ENCODE measurements at regions not wholly inside any gene's neighbourhood (a gene's known extent, or its start where the extent isn't known, plus 50 kb on each side); places are given as distances from the start of the nearest gene placed in this dataset.
"Not testable (repeated sequence)": the region's sequence is repeated elsewhere in the genome, so short reads cannot be mapped to it uniquely, and the experiment has no call there.

- no peaks in the 10 kb centered on the region for H3K27me3 ChIP-seq (ENCODE audit: control insufficient read depth, insufficient read depth, low read length)
- WGBS (ENCODE audit: insufficient coverage, low lambda C conversion rate) = 60% methylated on average over 1 of the region's 3 CpGs
- DNase-seq = no peak
- no peak overlapping the region for H3K27ac ChIP-seq (ENCODE audit: low read length)
- H3K4me3 ChIP-seq (ENCODE audit: low read length) = no peak overlapping the region
- H3K4me1 ChIP-seq (ENCODE audit: control insufficient read depth, insufficient read depth, low read length) = no peaks in the 10 kb centered on the region
- H3K36me3 ChIP-seq (ENCODE audit: control insufficient read depth, insufficient read depth, low read length) = no peaks in the 10 kb centered on the region
- no peaks in the 10 kb centered on the region for H3K9me3 ChIP-seq (ENCODE audit: control insufficient read depth, low read depth, low read length)
Measured at GRCh38 chr7:11985971-11986370, 154.0 kb upstream of the THSD7A start.

- Histone ChIP-seq H3K9me3 (ENCODE audit: control insufficient read depth, low read depth, low read length) (no peaks in the 10 kb centered on the region), H3K4me1 (ENCODE audit: control insufficient read depth, insufficient read depth, low read length) (no peaks in the 10 kb centered on the region), H3K36me3 (ENCODE audit: control insufficient read depth, insufficient read depth, low read length) (no peaks in the 10 kb centered on the region), H3K4me3 (ENCODE audit: low read length) (no peak overlapping the region), H3K27ac (ENCODE audit: low read length) (no peak overlapping the region), H3K27me3 (ENCODE audit: control insufficient read depth, insufficient read depth, low read length) (no peaks in the 10 kb centered on the region)
- WGBS (ENCODE audit: insufficient coverage, low lambda C conversion rate) = no CpG with 5 or more reads among the region's 1 CpG
- no peak for DNase-seq
Measured at GRCh38 chr7:11988186-11988585, 156.2 kb upstream of the THSD7A start.

GRCh38 chr7:12002428-12002827 lies 170.4 kb upstream of the THSD7A start:
- no peaks in the 10 kb centered on the region for H3K4me1 ChIP-seq (ENCODE audit: control insufficient read depth, insufficient read depth, low read length)
- DNase-seq = no peak
- H3K4me3 ChIP-seq (ENCODE audit: low read length) = no peak overlapping the region
- H3K27ac ChIP-seq (ENCODE audit: low read length) = no peak overlapping the region
- H3K27me3 ChIP-seq (ENCODE audit: control insufficient read depth, insufficient read depth, low read length) = no peaks in the 10 kb centered on the region
- WGBS (ENCODE audit: insufficient coverage, low lambda C conversion rate) = 83% methylated on average over 1 of the region's 1 CpG
- H3K36me3 ChIP-seq (ENCODE audit: control insufficient read depth, insufficient read depth, low read length) = no peaks in the 10 kb centered on the region
- no peaks in the 10 kb centered on the region for H3K9me3 ChIP-seq (ENCODE audit: control insufficient read depth, low read depth, low read length)

GRCh38 chr7:12004581-12004980 lies 172.6 kb upstream of the THSD7A start:
- peak; percentile 1 to 6 for DNase-seq

GRCh38 chr7:12007576-12007975 lies 175.6 kb upstream of the THSD7A start:
- no peak overlapping the region for H3K27ac ChIP-seq (ENCODE audit: low read length)
- H3K9me3 ChIP-seq (ENCODE audit: control insufficient read depth, low read depth, low read length) = no peaks in the 10 kb centered on the region
- H3K4me1 ChIP-seq (ENCODE audit: control insufficient read depth, insufficient read depth, low read length) = no peaks in the 10 kb centered on the region
- no peaks in the 10 kb centered on the region for H3K36me3 ChIP-seq (ENCODE audit: control insufficient read depth, insufficient read depth, low read length)
- no CpG with 5 or more reads among the region's 2 CpGs for WGBS (ENCODE audit: insufficient coverage, low lambda C conversion rate)
- no peaks in the 10 kb centered on the region for H3K27me3 ChIP-seq (ENCODE audit: control insufficient read depth, insufficient read depth, low read length)
- H3K4me3 ChIP-seq (ENCODE audit: low read length) = no peak overlapping the region
- no peak for DNase-seq

More at GRCh38 chr7:12004581-12004980, 172.6 kb upstream of the THSD7A start:
- Histone ChIP-seq H3K4me3 (ENCODE audit: low read length) (no peak overlapping the region), H3K9me3 (ENCODE audit: control insufficient read depth, low read depth, low read length) (no peaks in the 10 kb centered on the region), H3K27ac (ENCODE audit: low read length) (no peak overlapping the region), H3K36me3 (ENCODE audit: control insufficient read depth, insufficient read depth, low read length) (no peaks in the 10 kb centered on the region), H3K27me3 (ENCODE audit: control insufficient read depth, insufficient read depth, low read length) (no peaks in the 10 kb centered on the region), H3K4me1 (ENCODE audit: control insufficient read depth, insufficient read depth, low read length) (no peaks in the 10 kb centered on the region)
- WGBS (ENCODE audit: insufficient coverage, low lambda C conversion rate) = 80% methylated on average over 1 of the region's 5 CpGs

- no CpG with 5 or more reads among the region's 1 CpG for WGBS (ENCODE audit: insufficient coverage, low lambda C conversion rate)
- no peaks in the 10 kb centered on the region for H3K4me1 ChIP-seq (ENCODE audit: control insufficient read depth, insufficient read depth, low read length)
- no peaks in the 10 kb centered on the region for H3K36me3 ChIP-seq (ENCODE audit: control insufficient read depth, insufficient read depth, low read length)
- no peak overlapping the region for H3K4me3 ChIP-seq (ENCODE audit: low read length)
- no peak for DNase-seq
- no peaks in the 10 kb centered on the region for H3K27me3 ChIP-seq (ENCODE audit: control insufficient read depth, insufficient read depth, low read length)
- no peak overlapping the region for H3K27ac ChIP-seq (ENCODE audit: low read length)
- H3K9me3 ChIP-seq (ENCODE audit: control insufficient read depth, low read depth, low read length) = no peaks in the 10 kb centered on the region
Measured at GRCh38 chr7:12013983-12014382, 182.0 kb upstream of the THSD7A start.

GRCh38 chr7:12016439-12016838 lies 184.4 kb upstream of the THSD7A start:
- Histone ChIP-seq H3K4me1 (ENCODE audit: control insufficient read depth, insufficient read depth, low read length) (no peaks in the 10 kb centered on the region), H3K36me3 (ENCODE audit: control insufficient read depth, insufficient read depth, low read length) (no peaks in the 10 kb centered on the region), H3K27me3 (ENCODE audit: control insufficient read depth, insufficient read depth, low read length) (no peaks in the 10 kb centered on the region), H3K9me3 (ENCODE audit: control insufficient read depth, low read depth, low read length) (no peaks in the 10 kb centered on the region), H3K4me3 (ENCODE audit: low read length) (no peak overlapping the region), H3K27ac (ENCODE audit: low read length) (no peak overlapping the region)
- WGBS (ENCODE audit: insufficient coverage, low lambda C conversion rate) = no CpG with 5 or more reads among the region's 1 CpG
- no peak for DNase-seq

- no peaks in the 10 kb centered on the region for H3K27me3 ChIP-seq (ENCODE audit: control insufficient read depth, insufficient read depth, low read length)
- no peaks in the 10 kb centered on the region for H3K36me3 ChIP-seq (ENCODE audit: control insufficient read depth, insufficient read depth, low read length)
- no peak for DNase-seq
- no peak overlapping the region for H3K27ac ChIP-seq (ENCODE audit: low read length)
- no peak overlapping the region for H3K4me3 ChIP-seq (ENCODE audit: low read length)
- H3K9me3 ChIP-seq (ENCODE audit: control insufficient read depth, low read depth, low read length) = no peaks in the 10 kb centered on the region
- WGBS (ENCODE audit: insufficient coverage, low lambda C conversion rate) = no CpG with 5 or more reads among the region's 1 CpG
- H3K4me1 ChIP-seq (ENCODE audit: control insufficient read depth, insufficient read depth, low read length) = no peaks in the 10 kb centered on the region
Measured at GRCh38 chr7:12017046-12017445, 185.0 kb upstream of the THSD7A start.

- not testable (repeated sequence) for H3K36me3 ChIP-seq (ENCODE audit: control insufficient read depth, insufficient read depth, low read length); H3K27me3 ChIP-seq (ENCODE audit: control insufficient read depth, insufficient read depth, low read length); H3K27ac ChIP-seq (ENCODE audit: low read length); H3K4me3 ChIP-seq (ENCODE audit: low read length); H3K4me1 ChIP-seq (ENCODE audit: control insufficient read depth, insufficient read depth, low read length); H3K9me3 ChIP-seq (ENCODE audit: control insufficient read depth, low read depth, low read length); DNase-seq
- 86% methylated on average over 1 of the region's 1 CpG for WGBS (ENCODE audit: insufficient coverage, low lambda C conversion rate)
Measured at GRCh38 chr7:12022011-12022410, 189.1 kb upstream of the TMEM106B start.

- Histone ChIP-seq H3K27ac (ENCODE audit: low read length) (no peak overlapping the region), H3K9me3 (ENCODE audit: control insufficient read depth, low read depth, low read length) (no peaks in the 10 kb centered on the region), H3K36me3 (ENCODE audit: control insufficient read depth, insufficient read depth, low read length) (no peaks in the 10 kb centered on the region), H3K4me1 (ENCODE audit: control insufficient read depth, insufficient read depth, low read length) (no peaks in the 10 kb centered on the region), H3K27me3 (ENCODE audit: control insufficient read depth, insufficient read depth, low read length) (no peaks in the 10 kb centered on the region), H3K4me3 (ENCODE audit: low read length) (no peak overlapping the region)
- DNase-seq = no peak
- no CpG with 5 or more reads among the region's 1 CpG for WGBS (ENCODE audit: insufficient coverage, low lambda C conversion rate)
Measured at GRCh38 chr7:12025246-12025645, 185.8 kb upstream of the TMEM106B start.

GRCh38 chr7:12028508-12028907 lies 182.6 kb upstream of the TMEM106B start:
- H3K27ac ChIP-seq (ENCODE audit: low read length) = no peak overlapping the region
- DNase-seq = no peak
- no peaks in the 10 kb centered on the region for H3K36me3 ChIP-seq (ENCODE audit: control insufficient read depth, insufficient read depth, low read length)
- no peak overlapping the region for H3K4me3 ChIP-seq (ENCODE audit: low read length)
- no peaks in the 10 kb centered on the region for H3K4me1 ChIP-seq (ENCODE audit: control insufficient read depth, insufficient read depth, low read length)
- no peaks in the 10 kb centered on the region for H3K9me3 ChIP-seq (ENCODE audit: control insufficient read depth, low read depth, low read length)
- H3K27me3 ChIP-seq (ENCODE audit: control insufficient read depth, insufficient read depth, low read length) = no peaks in the 10 kb centered on the region
- no CpG with 5 or more reads among the region's 1 CpG for WGBS (ENCODE audit: insufficient coverage, low lambda C conversion rate)

Measured in large intestine (tissue), 3 donors.